ENCODE measurements at regions not wholly inside any gene's neighbourhood (a gene's known extent, or its start where the extent isn't known, plus 50 kb on each side); places are given as distances from the start of the nearest gene placed in this dataset.

DNA sequence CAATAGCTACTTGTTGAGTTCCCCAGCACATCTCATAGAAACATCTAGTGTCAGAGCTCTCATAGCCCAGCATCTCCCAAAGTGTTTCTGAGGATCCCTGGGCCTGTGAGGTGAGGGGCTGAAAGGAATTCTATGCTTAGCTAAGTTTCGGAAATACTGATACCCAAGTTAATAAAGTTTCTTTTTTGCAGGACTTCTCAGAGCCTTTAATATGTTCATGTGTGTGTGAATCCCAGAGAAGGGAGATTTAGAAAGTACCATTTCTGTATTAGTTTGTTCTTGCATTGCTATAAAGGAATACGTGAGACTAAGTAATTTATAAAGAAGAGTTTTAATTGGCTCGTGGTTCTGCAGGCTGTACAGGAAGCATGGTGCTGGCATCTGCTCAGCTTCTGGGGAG is 211.2 kb downstream of the TSN start:
- Mint-ChIP-seq H3K4me1 (peaks cover 16% of the 10 kb centered on the region), H3K27ac (no peak overlapping the region), H3K27me3 (ENCODE audit: insufficient read depth, low read depth) (peaks cover 3% of the 10 kb centered on the region), H3K9me3 (no peaks in the 10 kb centered on the region), H3K36me3 (no peaks in the 10 kb centered on the region), H3K4me3 (no peak overlapping the region)
- H4K20me1 ChIP-seq (ENCODE audit: low read depth), result no peaks in the 10 kb centered on the region
- H3K27ac ChIP-seq, result no peak overlapping the region
- TF ChIP-seq EZH2 (IDR thresholded peaks at IDR 0.05), result no peak
- no peak for TF ChIP-seq EZH2phosphoT487 (IDR thresholded peaks at IDR 0.05)
- TF ChIP-seq, protein P1, sequence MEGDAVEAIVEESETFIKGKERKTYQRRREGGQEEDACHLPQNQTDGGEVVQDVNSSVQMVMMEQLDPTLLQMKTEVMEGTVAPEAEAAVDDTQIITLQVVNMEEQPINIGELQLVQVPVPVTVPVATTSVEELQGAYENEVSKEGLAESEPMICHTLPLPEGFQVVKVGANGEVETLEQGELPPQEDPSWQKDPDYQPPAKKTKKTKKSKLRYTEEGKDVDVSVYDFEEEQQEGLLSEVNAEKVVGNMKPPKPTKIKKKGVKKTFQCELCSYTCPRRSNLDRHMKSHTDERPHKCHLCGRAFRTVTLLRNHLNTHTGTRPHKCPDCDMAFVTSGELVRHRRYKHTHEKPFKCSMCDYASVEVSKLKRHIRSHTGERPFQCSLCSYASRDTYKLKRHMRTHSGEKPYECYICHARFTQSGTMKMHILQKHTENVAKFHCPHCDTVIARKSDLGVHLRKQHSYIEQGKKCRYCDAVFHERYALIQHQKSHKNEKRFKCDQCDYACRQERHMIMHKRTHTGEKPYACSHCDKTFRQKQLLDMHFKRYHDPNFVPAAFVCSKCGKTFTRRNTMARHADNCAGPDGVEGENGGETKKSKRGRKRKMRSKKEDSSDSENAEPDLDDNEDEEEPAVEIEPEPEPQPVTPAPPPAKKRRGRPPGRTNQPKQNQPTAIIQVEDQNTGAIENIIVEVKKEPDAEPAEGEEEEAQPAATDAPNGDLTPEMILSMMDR (IDR thresholded peaks at IDR 0.05), result no peak
- H3K4me1 ChIP-seq, result no peaks in the 10 kb centered on the region
- H3K79me2 ChIP-seq (ENCODE audit: low read depth), result no peaks in the 10 kb centered on the region
- no peak overlapping the region for H3K4me2 ChIP-seq
- no peaks in the 10 kb centered on the region for H3K36me3 ChIP-seq
- H3K9me3 ChIP-seq (ENCODE audit: low read depth), result no peaks in the 10 kb centered on the region
- no peak overlapping the region for H2AFZ ChIP-seq (replicated peaks)
- no peaks in the 10 kb centered on the region for H3K27me3 ChIP-seq
- H3F3A ChIP-seq (ENCODE audit: low read depth), result no peaks in the 10 kb centered on the region
- no peak overlapping the region for H3K4me3 ChIP-seq
- no peak overlapping the region for H3K9ac ChIP-seq
- DNase-seq (ENCODE audit: low spot score), result no peak

DNA sequence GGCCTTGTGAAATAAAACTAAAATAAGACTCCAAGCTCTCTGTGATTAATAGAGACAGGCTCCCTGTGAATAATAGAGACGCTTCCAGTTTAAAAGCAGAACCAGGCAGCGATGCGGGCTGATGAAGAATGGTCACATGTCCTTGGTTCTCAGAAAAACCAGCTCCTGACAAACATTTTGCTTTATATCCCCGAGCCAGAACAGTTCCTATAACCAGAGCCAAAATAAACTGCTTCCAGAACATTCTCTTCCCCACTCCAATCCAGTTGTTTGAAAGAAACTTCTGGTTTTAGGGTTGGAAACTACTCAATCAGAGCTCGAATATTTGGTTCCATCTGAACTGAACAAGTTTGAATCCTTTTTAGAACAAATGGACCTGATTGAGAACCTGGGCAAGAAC is 213.7 kb downstream of the TSN start:
- Mint-ChIP-seq H3K27ac (no peak overlapping the region), H3K27me3 (ENCODE audit: insufficient read depth, low read depth) (peaks cover 4% of the 10 kb centered on the region)
- no peak overlapping the region for H3K27ac ChIP-seq

DNA sequence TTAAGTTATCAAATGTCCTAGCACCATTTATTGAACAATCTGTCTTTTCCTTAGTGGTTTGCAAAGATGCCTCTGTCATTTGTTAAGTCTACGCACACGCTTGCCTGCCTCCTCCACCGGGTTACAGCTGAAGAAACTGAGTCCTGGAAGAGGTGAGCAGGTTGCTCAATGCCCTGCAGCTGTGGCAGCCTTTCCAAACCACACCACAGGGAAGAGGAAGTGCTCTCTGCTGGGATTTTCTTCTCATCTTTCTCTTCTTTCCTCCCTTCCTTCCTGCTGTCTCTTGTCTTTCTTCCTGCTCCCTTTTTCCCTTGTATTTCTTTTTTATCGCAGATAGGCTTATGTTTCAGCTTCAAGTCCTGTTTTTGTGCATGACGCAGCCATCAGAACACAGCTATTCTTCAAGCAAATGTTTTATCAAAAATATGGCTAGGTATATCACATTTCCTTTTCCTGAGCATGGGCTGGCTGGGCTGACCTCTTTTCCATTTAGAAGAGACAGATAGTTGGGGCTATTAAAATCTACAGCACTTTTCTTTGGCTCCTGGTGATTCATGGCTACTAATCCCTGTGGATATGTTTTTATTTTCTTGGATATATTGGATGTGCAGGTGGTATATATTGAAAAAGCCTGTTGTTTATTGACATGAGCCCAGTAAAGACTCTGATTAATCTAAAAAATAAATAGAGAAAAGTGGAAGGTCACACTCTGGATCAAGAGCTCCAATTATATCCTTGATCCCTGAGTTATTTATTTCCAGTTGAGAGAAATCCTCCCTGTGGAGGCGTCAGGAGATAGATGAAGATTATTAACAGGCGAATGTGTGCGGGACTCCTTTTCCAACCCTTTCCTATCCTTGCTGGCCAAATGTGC is 214.6 kb downstream of the TSN start:
- H2AFZ ChIP-seq (replicated peaks), result peak overlapping the region; percentile 23
- no peak overlapping the region for H3K4me3 ChIP-seq
- peaks cover 4% of the 10 kb centered on the region for H3K27me3 Mint-ChIP-seq (ENCODE audit: insufficient read depth, low read depth)
- H3K27ac ChIP-seq, result no peak overlapping the region
- peaks cover 15% of the 10 kb centered on the region for H3K4me1 ChIP-seq
- H3K36me3 ChIP-seq, result no peaks in the 10 kb centered on the region
- H3K9me3 ChIP-seq (ENCODE audit: low read depth), result no peaks in the 10 kb centered on the region
- no peaks in the 10 kb centered on the region for H3K27me3 ChIP-seq
- no peaks in the 10 kb centered on the region for H3K9me3 Mint-ChIP-seq
- H4K20me1 ChIP-seq (ENCODE audit: low read depth), result no peaks in the 10 kb centered on the region
- H3K4me3 Mint-ChIP-seq, result no peak overlapping the region
- no peak overlapping the region for H3K4me2 ChIP-seq
- no peaks in the 10 kb centered on the region for H3K36me3 Mint-ChIP-seq
- no peak for DNase-seq (ENCODE audit: low spot score)
- TF ChIP-seq EZH2 (IDR thresholded peaks at IDR 0.05) (no peak), EZH2phosphoT487 (IDR thresholded peaks at IDR 0.05) (no peak)
- TF ChIP-seq, protein P1 (IDR thresholded peaks at IDR 0.05), result no peak
- no peak overlapping the region for H3K9ac ChIP-seq
- peaks cover 45% of the 10 kb centered on the region for H3K4me1 Mint-ChIP-seq
- H3F3A ChIP-seq (ENCODE audit: low read depth), result no peaks in the 10 kb centered on the region
- H3K27ac Mint-ChIP-seq, result peak overlapping the region; percentile 72
- no peaks in the 10 kb centered on the region for H3K79me2 ChIP-seq (ENCODE audit: low read depth)

More for the DNA sequence above, 213.7 kb downstream of the TSN start:
- peaks cover 15% of the 10 kb centered on the region for H3K4me1 ChIP-seq
- no peak overlapping the region for H3K4me2 ChIP-seq
- no peaks in the 10 kb centered on the region for H3K9me3 Mint-ChIP-seq
- DNase-seq (ENCODE audit: low spot score), result no peak
- no peak overlapping the region for H3K4me3 ChIP-seq
- H3K9me3 ChIP-seq (ENCODE audit: low read depth), result no peaks in the 10 kb centered on the region
- no peaks in the 10 kb centered on the region for H4K20me1 ChIP-seq (ENCODE audit: low read depth)
- no peak overlapping the region for H3K9ac ChIP-seq
- no peaks in the 10 kb centered on the region for H3K79me2 ChIP-seq (ENCODE audit: low read depth)
- peak overlapping the region; percentile 23 for H2AFZ ChIP-seq (replicated peaks)
- H3K4me3 Mint-ChIP-seq, result no peak overlapping the region
- no peaks in the 10 kb centered on the region for H3K36me3 ChIP-seq
- H3F3A ChIP-seq (ENCODE audit: low read depth), result no peaks in the 10 kb centered on the region
- peaks cover 37% of the 10 kb centered on the region for H3K4me1 Mint-ChIP-seq
- TF ChIP-seq, protein P1 (IDR thresholded peaks at IDR 0.05), result no peak
- TF ChIP-seq EZH2phosphoT487 (IDR thresholded peaks at IDR 0.05) (no peak), EZH2 (IDR thresholded peaks at IDR 0.05) (no peak)
- no peaks in the 10 kb centered on the region for H3K36me3 Mint-ChIP-seq
- no peaks in the 10 kb centered on the region for H3K27me3 ChIP-seq

Measured in neural progenitor cell (in vitro differentiated cells).